IMR-90 (cell line): ENCODE measurements at regions not wholly inside any gene's neighbourhood (a gene's known extent, or its start where the extent isn't known, plus 50 kb on each side); places are given as distances from the start of the nearest gene placed in this dataset.

Experiments used
- ATAC-seq: fragments of 200-7000 bp; cut with Tn5 transposase; 2 replicates; pipeline ENCODE4 v1.9.1; 2020; ENCODE audit warnings: low read depth, mild to moderate bottlenecking, moderate library complexity
- BruUV-seq: library from RNA; stranded (reverse); fragments of 400-500 nt; replicated peaks from 2 replicates; lab custom pipeline; 2021; lab: Mats Ljungman, UMichigan
- CTCF ChIA-PET: fragments of 300-600 bp; formaldehyde crosslinking; extraction: SDS; loops from one replicate; lab custom pipeline; 2021; ENCODE audit warnings: antibody characterized with exemption; lab: Yijun Ruan, JAX
- POLR2A ChIA-PET: fragments of 300-600 bp; sonication (Branson Sonifier 250); formaldehyde crosslinking; loops from one replicate; lab custom pipeline; 2022; ENCODE audit warnings: antibody characterized with exemption; ENCODE audit not compliant: unreplicated experiment; lab: Charles Lee
- DNase-seq: peaks from one replicate; pipeline ENCODE4 v3.0.0; 2013
- H2AFZ ChIP-seq: replicated peaks from 2 replicates; pipeline ENCODE3; 2013; ENCODE audit warnings: low read length, mild to moderate bottlenecking; ENCODE audit not compliant: poor library complexity
- H2AK5ac ChIP-seq: 2 replicates; pipeline ENCODE4 v1.6.1; 2013; ENCODE audit warnings: low read depth, low read length, inconsistent platforms
- H2AK9ac ChIP-seq: replicated peaks from 2 replicates; pipeline ENCODE3; 2013; ENCODE audit warnings: mild to moderate bottlenecking, low read depth, low read length, moderate library complexity; ENCODE audit not compliant: poor library complexity
- H2BK120ac ChIP-seq: 2 replicates; pipeline ENCODE4 v1.6.1; 2013; ENCODE audit warnings: low read depth, low read length, inconsistent platforms
- H2BK15ac ChIP-seq: 3 replicates; pipeline ENCODE4 v1.6.1; 2013; ENCODE audit warnings: low read depth, low read length, inconsistent platforms
- H2BK20ac ChIP-seq: 2 replicates; pipeline ENCODE4 v1.6.1; 2013; ENCODE audit warnings: low read depth, mild to moderate bottlenecking, inconsistent platforms, low read length, moderate library complexity
- H2BK5ac ChIP-seq: 2 replicates; pipeline ENCODE4 v1.6.1; 2013; ENCODE audit warnings: mild to moderate bottlenecking, low read depth, low read length, inconsistent platforms; ENCODE audit not compliant: poor library complexity, severe bottlenecking
- H3K14ac ChIP-seq: replicated peaks from 2 replicates; pipeline ENCODE4 v1.6.1; 2013; ENCODE audit warnings: low read depth, low read length, inconsistent platforms
- H3K18ac ChIP-seq: 2 replicates; pipeline ENCODE4 v1.6.1; 2013; ENCODE audit warnings: low read depth, low read length, control low read depth
- H3K23ac ChIP-seq: 2 replicates; pipeline ENCODE4 v1.6.1; 2013; ENCODE audit warnings: low read depth, low read length, inconsistent platforms
- H3K27ac ChIP-seq: 2 replicates; pipeline ENCODE4 v1.5.1; 2013; ENCODE audit warnings: mild to moderate bottlenecking, control low read depth, low read length; ENCODE audit not compliant: insufficient read depth
- H3K27me3 ChIP-seq: 2 replicates; pipeline ENCODE4 v1.6.1; 2013; ENCODE audit warnings: low read length; ENCODE audit not compliant: control insufficient read depth, insufficient read depth
- H3K36me3 ChIP-seq: 2 replicates; pipeline ENCODE4 v1.6.1; 2013; ENCODE audit warnings: low read length, mixed read lengths; ENCODE audit not compliant: control insufficient read depth, insufficient read depth
- H3K4ac ChIP-seq: 2 replicates; pipeline ENCODE4 v1.6.1; 2013; ENCODE audit warnings: low read depth, low read length, inconsistent platforms
- H3K4me1 ChIP-seq: 2 replicates; pipeline ENCODE4 v1.6.1; 2013; ENCODE audit warnings: low read length, mixed read lengths; ENCODE audit not compliant: control insufficient read depth, insufficient read depth
- H3K4me2 ChIP-seq: 2 replicates; pipeline ENCODE4 v1.6.1; 2013; ENCODE audit warnings: low read depth, mild to moderate bottlenecking, control low read depth, low read length, moderate library complexity
- H3K4me3 ChIP-seq: 2 replicates; pipeline ENCODE4 v1.5.1; 2013; ENCODE audit warnings: low read depth, mild to moderate bottlenecking, control low read depth, low read length, moderate library complexity; ENCODE audit not compliant: insufficient read depth
- H3K56ac ChIP-seq: 2 replicates; pipeline ENCODE4 v1.6.1; 2013; ENCODE audit warnings: low read length, inconsistent platforms; ENCODE audit not compliant: insufficient read depth; ENCODE audit errors: extremely low read depth
- H3K79me1 ChIP-seq, 2 experiments: 2 replicates each; pipeline ENCODE4 v1.6.1; 2013; ENCODE audit warnings: low read length in 2 of 2, inconsistent platforms in 1 of 2, low read depth in 1 of 2
- H3K9ac ChIP-seq: 2 replicates; pipeline ENCODE4 v1.6.1; 2013; ENCODE audit warnings: low read depth, low read length, control low read depth
- H3K9me1 ChIP-seq: 2 replicates; pipeline ENCODE4 v1.6.1; 2013; ENCODE audit warnings: low read length, inconsistent platforms; ENCODE audit not compliant: insufficient read depth
- H3K9me3 ChIP-seq: 2 replicates; pipeline ENCODE4 v1.6.1; 2013; ENCODE audit warnings: low read length; ENCODE audit not compliant: control insufficient read depth, insufficient read depth
- H4K20me1 ChIP-seq: 2 replicates; pipeline ENCODE4 v1.6.1; 2013; ENCODE audit warnings: low read length, inconsistent platforms; ENCODE audit not compliant: insufficient read depth
- H4K5ac ChIP-seq: 2 replicates; pipeline ENCODE4 v1.6.1; 2013; ENCODE audit warnings: mild to moderate bottlenecking, low read depth, low read length, control low read depth
- H4K8ac ChIP-seq, 2 experiments: 2 replicates each; pipeline ENCODE4 v1.6.1; 2013; ENCODE audit warnings: low read depth in 2 of 2, low read length in 2 of 2, control low read depth in 1 of 2, inconsistent platforms in 1 of 2
- H4K91ac ChIP-seq: 2 replicates; pipeline ENCODE4 v1.6.1; 2013; ENCODE audit warnings: low read depth, low read length, inconsistent platforms; ENCODE audit not compliant: insufficient read depth
- BHLHE40 ChIP-seq: fragments of 150-350 bp; IDR thresholded peaks from 2 replicates; pipeline ENCODE4 v1.6.1; 2016; ENCODE audit warnings: mild to moderate bottlenecking, low read depth, low read length
- CEBPB ChIP-seq: IDR thresholded peaks from 2 replicates; pipeline ENCODE4 v1.6.1; 2012; ENCODE audit warnings: low read depth, low read length, improper control_type of control experiment
- CHD1 ChIP-seq: IDR thresholded peaks from 2 replicates; pipeline ENCODE4 v1.6.1; 2012; ENCODE audit warnings: low read depth, low read length, improper control_type of control experiment
- CTCF ChIP-seq: conservative IDR thresholded peaks from 2 replicates; pipeline ENCODE4 v1.5.1; 2012; ENCODE audit warnings: mild to moderate bottlenecking, low read depth, low read length, improper control_type of control experiment
- FOS ChIP-seq: fragments of 150-350 bp; IDR thresholded peaks from 2 replicates; pipeline ENCODE4 v1.6.1; 2016; ENCODE audit warnings: low read depth, low read length
- MAFK ChIP-seq: IDR thresholded peaks from 2 replicates; pipeline ENCODE4 v1.6.1; 2012; ENCODE audit warnings: low read depth, low read length, improper control_type of control experiment
- MAZ ChIP-seq: IDR thresholded peaks from 2 replicates; pipeline ENCODE4 v1.6.1; 2012; ENCODE audit warnings: low read depth, mild to moderate bottlenecking, low read length, improper control_type of control experiment, moderate library complexity, borderline replicate concordance
- MXI1 ChIP-seq: IDR thresholded peaks from 2 replicates; pipeline ENCODE4 v1.6.1; 2012; ENCODE audit warnings: low read depth, mild to moderate bottlenecking, low read length, moderate library complexity, borderline replicate concordance
- NFE2L2 ChIP-seq: fragments of 150-350 bp; IDR thresholded peaks from 2 replicates; pipeline ENCODE4 v1.6.1; 2016; ENCODE audit warnings: low read depth, mild to moderate bottlenecking, low read length
- POLR2A ChIP-seq: IDR thresholded peaks from 2 replicates; pipeline ENCODE4 v1.6.1; 2012; ENCODE audit warnings: mild to moderate bottlenecking, low read depth, low read length
- RAD21 ChIP-seq: IDR thresholded peaks from 2 replicates; pipeline ENCODE4 v1.6.1; 2012; ENCODE audit warnings: low read length, improper control_type of control experiment
- RCOR1 ChIP-seq: IDR thresholded peaks from 2 replicates; pipeline ENCODE4 v1.6.1; 2012; ENCODE audit warnings: mild to moderate bottlenecking, low read length, improper control_type of control experiment; ENCODE audit not compliant: insufficient replicate concordance
- RFX5 ChIP-seq: IDR thresholded peaks from 2 replicates; pipeline ENCODE4 v1.8.0; 2012; ENCODE audit warnings: low read depth, mild to moderate bottlenecking, low read length, moderate library complexity
- SMC3 ChIP-seq: fragments of 150-350 bp; IDR thresholded peaks from 2 replicates; pipeline ENCODE4 v1.6.1; 2016; ENCODE audit warnings: low read depth, mild to moderate bottlenecking, antibody characterized with exemption, low read length, moderate library complexity
- USF2 ChIP-seq: fragments of 150-350 bp; IDR thresholded peaks from 2 replicates; pipeline ENCODE4 v1.6.1; 2017; ENCODE audit warnings: mild to moderate bottlenecking, antibody characterized with exemption, low read length, low read depth
- dilution Hi-C: fragments of 300-500 bp; cut with HindIII; formaldehyde crosslinking; loops from one replicate; pipeline ENCODE4 v1.14.3; 2018; ENCODE audit warnings: low sequenced_read_pairs; ENCODE audit not compliant: unreplicated experiment
- in situ Hi-C: fragments of 300-500 bp; cut with MboI; formaldehyde crosslinking; loops from 3 replicates; pipeline ENCODE4 v1.14.3; 2019; ENCODE audit warnings: low sequenced_read_pairs, inconsistent platforms, mixed read lengths
- intact Hi-C: fragments of 100-400 bp; cut with micrococcal nuclease; formaldehyde crosslinking; loops from 2 replicates; pipeline ENCODE4 v1.10.0; 2022
- TF ChIP-seq, protein P1 (sequence below): fragments of 150-350 bp; IDR thresholded peaks from 2 replicates; pipeline ENCODE4 v1.6.1; 2016; ENCODE audit warnings: low read depth, mild to moderate bottlenecking, low read length, moderate library complexity, borderline replicate concordance

- ChIA-PET POLR2A (no interaction called here), CTCF (no interaction called here)
- Histone ChIP-seq H3K4me1 (no peaks in the 10 kb centered on the region), H3K4me3 (no peak overlapping the region), H3K56ac (no peak overlapping the region), H3K79me1 (no peaks in the 10 kb centered on the region), H3K4me2 (no peak overlapping the region), H2BK20ac (no peak overlapping the region), H2AK9ac (no peak overlapping the region), H2BK5ac (no peak overlapping the region), H2AFZ (no peak overlapping the region), H3K36me3 (no peaks in the 10 kb centered on the region), H3K18ac (no peak overlapping the region), H3K9me3 (no peaks in the 10 kb centered on the region), H2AK5ac (no peak overlapping the region), H2BK120ac (no peak overlapping the region), H3K27ac (no peak overlapping the region), H4K5ac (no peak overlapping the region), H4K20me1 (no peaks in the 10 kb centered on the region), H3K27me3 (no peaks in the 10 kb centered on the region), H3K9me1 (no peaks in the 10 kb centered on the region), H2BK15ac (no peak overlapping the region), H3K23ac (no peak overlapping the region), H3K14ac (no peak overlapping the region), H4K91ac (no peak overlapping the region), H3K9ac (no peak overlapping the region), H3K4ac (no peak overlapping the region), H4K8ac (no peak overlapping the region)
- TF ChIP-seq MXI1: no peak
- TF ChIP-seq BHLHE40: no peak
- TF ChIP-seq CEBPB: no peak
- TF ChIP-seq, protein P1, sequence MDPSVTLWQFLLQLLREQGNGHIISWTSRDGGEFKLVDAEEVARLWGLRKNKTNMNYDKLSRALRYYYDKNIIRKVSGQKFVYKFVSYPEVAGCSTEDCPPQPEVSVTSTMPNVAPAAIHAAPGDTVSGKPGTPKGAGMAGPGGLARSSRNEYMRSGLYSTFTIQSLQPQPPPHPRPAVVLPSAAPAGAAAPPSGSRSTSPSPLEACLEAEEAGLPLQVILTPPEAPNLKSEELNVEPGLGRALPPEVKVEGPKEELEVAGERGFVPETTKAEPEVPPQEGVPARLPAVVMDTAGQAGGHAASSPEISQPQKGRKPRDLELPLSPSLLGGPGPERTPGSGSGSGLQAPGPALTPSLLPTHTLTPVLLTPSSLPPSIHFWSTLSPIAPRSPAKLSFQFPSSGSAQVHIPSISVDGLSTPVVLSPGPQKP: no peak
- TF ChIP-seq MAZ: no peak
- TF ChIP-seq RFX5: no peak
- TF ChIP-seq CHD1: no peak
- TF ChIP-seq SMC3: no peak
- no peak for TF ChIP-seq NFE2L2
- TF ChIP-seq CTCF: no peak
- TF ChIP-seq RCOR1: no peak
- no peak for TF ChIP-seq POLR2A
- no peak for TF ChIP-seq FOS
- no peak for TF ChIP-seq MAFK
- no peak for TF ChIP-seq USF2
- TF ChIP-seq RAD21: no peak
- intact Hi-C loops (no loop called here), dilution Hi-C loops (no loop called here), in situ Hi-C loops (no loop called here)
- no TSS peak for BruUV-seq
- DNase-seq (no peak), ATAC-seq (no peak)
Measured at GRCh38 chr5:100723229-100723628, 179.9 kb downstream of the ST8SIA4 start.
